Mesenchymal stem cell (in vitro differentiated cells and primary cell): ENCODE measurements at regions not wholly inside any gene's neighbourhood (a gene's known extent, or its start where the extent isn't known, plus 50 kb on each side); places are given as distances from the start of the nearest gene placed in this dataset.

Experiments used
- DNase-seq: peaks from one replicate; pipeline ENCODE4 v3.0.0-alpha.2; 2013
- H2AFZ ChIP-seq: one replicate; pipeline ENCODE4 v1.6.1; 2013; ENCODE audit warnings: low read depth, mild to moderate bottlenecking, control low read depth, inconsistent platforms, low read length, moderate library complexity
- H2AK5ac ChIP-seq: 2 replicates; pipeline ENCODE4 v1.6.1; 2013; ENCODE audit warnings: low read length, moderate library complexity, mild to moderate bottlenecking, inconsistent platforms; ENCODE audit not compliant: severe bottlenecking
- H2BK120ac ChIP-seq: one replicate; pipeline ENCODE4 v1.6.1; 2013; ENCODE audit warnings: low read depth, mild to moderate bottlenecking, inconsistent platforms, low read length, moderate library complexity
- H2BK12ac ChIP-seq, 2 experiments: one replicate each; pipeline ENCODE4 v1.6.1; 2013; ENCODE audit warnings: inconsistent platforms in 2 of 2, low read length in 2 of 2, mild to moderate bottlenecking in 2 of 2, moderate library complexity in 2 of 2, control low read depth in 1 of 2
- H2BK15ac ChIP-seq: one replicate; pipeline ENCODE4 v1.6.1; 2013; ENCODE audit warnings: mild to moderate bottlenecking, low read depth, inconsistent platforms; ENCODE audit not compliant: poor library complexity, severe bottlenecking
- H2BK5ac ChIP-seq: 2 replicates; pipeline ENCODE4 v1.6.1; 2013; ENCODE audit warnings: low read depth, mild to moderate bottlenecking, low read length, control low read depth, inconsistent platforms; ENCODE audit not compliant: poor library complexity, severe bottlenecking
- H3K14ac ChIP-seq, 2 experiments: one replicate each; pipeline ENCODE4 v1.6.1; 2013; ENCODE audit warnings: inconsistent platforms in 2 of 2, low read length in 2 of 2, control low read depth in 1 of 2, mild to moderate bottlenecking in 1 of 2, moderate library complexity in 1 of 2
- H3K18ac ChIP-seq, 2 experiments: one replicate each; pipeline ENCODE4 v1.6.1; 2013; ENCODE audit warnings: inconsistent platforms in 2 of 2, low read length in 2 of 2, control low read depth in 1 of 2, low read depth in 1 of 2, mild to moderate bottlenecking in 1 of 2
- H3K23ac ChIP-seq, 2 experiments: one replicate each; pipeline ENCODE4 v1.6.1; 2013; ENCODE audit warnings: inconsistent platforms in 2 of 2, low read length in 2 of 2, mild to moderate bottlenecking in 2 of 2, moderate library complexity in 2 of 2, control low read depth in 1 of 2
- H3K27ac ChIP-seq: 2 replicates; pipeline ENCODE4 v1.5.1; 2013; ENCODE audit warnings: mild to moderate bottlenecking, moderate library complexity, low read length, control low read depth, inconsistent platforms; ENCODE audit not compliant: poor library complexity, severe bottlenecking
- H3K27me3 ChIP-seq, 2 experiments: 2 replicates each; pipeline versions ENCODE4 v1.6.1 to v1.7.0; 2013; ENCODE audit warnings: low read length in 2 of 2, mild to moderate bottlenecking in 2 of 2, moderate library complexity in 2 of 2, control low read depth in 1 of 2, inconsistent platforms in 1 of 2; ENCODE audit not compliant: control insufficient read depth in 1 of 2, insufficient read depth in 1 of 2
- H3K36me3 ChIP-seq, 2 experiments: 2 replicates each; pipeline versions ENCODE4 v1.6.1 to v1.7.0; 2013; ENCODE audit warnings: low read length in 2 of 2, control low read depth in 1 of 2, inconsistent platforms in 1 of 2, low read depth in 1 of 2, mild to moderate bottlenecking in 1 of 2; ENCODE audit not compliant: insufficient read depth in 2 of 2, control insufficient read depth in 1 of 2
- H3K4ac ChIP-seq, 2 experiments: one replicate each; pipeline ENCODE4 v1.6.1; 2013; ENCODE audit warnings: inconsistent platforms in 2 of 2, low read length in 2 of 2, mild to moderate bottlenecking in 2 of 2, moderate library complexity in 2 of 2, control low read depth in 1 of 2, low read depth in 1 of 2
- H3K4me1 ChIP-seq: 2 replicates; pipeline ENCODE4 v1.6.1; 2013; ENCODE audit warnings: low read depth, low read length, control low read depth; ENCODE audit not compliant: control insufficient read depth, insufficient read depth
- H3K4me2 ChIP-seq: 2 replicates; pipeline ENCODE4 v1.6.1; 2013; ENCODE audit warnings: low read length, mild to moderate bottlenecking, inconsistent platforms; ENCODE audit not compliant: poor library complexity, severe bottlenecking
- H3K4me3 ChIP-seq, 2 experiments: 2 replicates each; pipeline versions ENCODE4 v1.5.1 to v1.7.0; 2013; ENCODE audit warnings: low read length in 2 of 2, mild to moderate bottlenecking in 2 of 2, control low read depth in 1 of 2, low read depth in 1 of 2; ENCODE audit not compliant: insufficient read depth in 1 of 2
- H3K79me1 ChIP-seq: replicated peaks from 2 replicates; pipeline ENCODE4 v1.6.1; 2013; ENCODE audit warnings: mild to moderate bottlenecking, control low read depth, low read length, inconsistent platforms; ENCODE audit not compliant: poor library complexity, severe bottlenecking
- H3K9ac ChIP-seq: 2 replicates; pipeline ENCODE4 v1.7.0; 2013; ENCODE audit warnings: mild to moderate bottlenecking, low read length, moderate library complexity
- H3K9me3 ChIP-seq: 2 replicates; pipeline ENCODE4 v1.7.0; 2013; ENCODE audit warnings: mild to moderate bottlenecking, low read length; ENCODE audit not compliant: control insufficient read depth
- H4K8ac ChIP-seq: one replicate; pipeline ENCODE4 v1.6.1; 2013; ENCODE audit warnings: inconsistent platforms, mild to moderate bottlenecking, low read length, moderate library complexity
- H4K91ac ChIP-seq: one replicate; pipeline ENCODE4 v1.6.1; 2013; ENCODE audit warnings: mild to moderate bottlenecking, low read length, inconsistent platforms
- WGBS: methylation state at CpG from one replicate; pipeline ENCODE4 v1.1.7; 2013; ENCODE audit warnings: mixed read lengths; 5-methylcytosine and 5-hydroxymethylcytosine counted together

- Histone ChIP-seq H3K36me3 (no peaks in the 10 kb centered on the region), H3K79me1 (no peaks in the 10 kb centered on the region), H2AFZ (no peak overlapping the region), H2BK120ac (no peak overlapping the region), H2BK15ac (no peak overlapping the region), H2AK5ac (no peak overlapping the region), H3K23ac (no peak overlapping the region), H3K9me3 (no peaks in the 10 kb centered on the region), H3K14ac (no peak overlapping the region), H2BK5ac (no peak overlapping the region), H3K27me3 (no peaks in the 10 kb centered on the region), H3K4ac (no peak overlapping the region), H3K4me1 (no peaks in the 10 kb centered on the region), H3K18ac (no peak overlapping the region), H3K4me2 (no peak overlapping the region), H2BK12ac (no peak overlapping the region), H3K27ac (no peak overlapping the region), H4K91ac (no peak overlapping the region), H4K8ac (no peak overlapping the region), H3K4me3 (no peak overlapping the region), H3K9ac (no peak overlapping the region)
- 75% methylated on average over 1 of the region's 2 CpGs for WGBS
- no peak for DNase-seq
These were observed 162.0 kb upstream of the PTCH1 start for GRCh38 chr9:95678759-95679158.

GRCh38 chr9:95670122-95670521 is 153.4 kb upstream of the PTCH1 start:
- no peak for DNase-seq
- H3K36me3 ChIP-seq: no peaks in the 10 kb centered on the region
- H3K79me1 ChIP-seq: no peaks in the 10 kb centered on the region
- H4K91ac ChIP-seq: no peak overlapping the region
- H2BK120ac ChIP-seq: no peak overlapping the region
- H2AK5ac ChIP-seq: no peak overlapping the region
- H3K9me3 ChIP-seq: peaks cover 4% of the 10 kb centered on the region
- H3K27me3 ChIP-seq: peaks cover 6 to 30% of the 10 kb centered on the region in 2 experiments
- H3K4me1 ChIP-seq: no peaks in the 10 kb centered on the region
- no peak overlapping the region for H3K4ac ChIP-seq
- H3K9ac ChIP-seq: no peak overlapping the region
- H3K4me2 ChIP-seq: no peak overlapping the region
- no peak overlapping the region for H2AFZ ChIP-seq
- peak overlapping the region in 1 of 2 experiments; percentile 37 for H3K4me3 ChIP-seq
- H3K18ac ChIP-seq: no peak overlapping the region
- WGBS: 92% methylated on average over 15 of the region's 15 CpGs
- no peak overlapping the region for H3K27ac ChIP-seq
- H2BK12ac ChIP-seq: no peak overlapping the region
- no peak overlapping the region for H2BK15ac ChIP-seq
- no peak overlapping the region for H3K23ac ChIP-seq
- no peak overlapping the region for H2BK5ac ChIP-seq
- H4K8ac ChIP-seq: no peak overlapping the region
- no peak overlapping the region for H3K14ac ChIP-seq

GRCh38 chr9:95669253-95669652 is 152.5 kb upstream of the PTCH1 start:
- Histone ChIP-seq H3K18ac (peak overlapping the region in 1 of 2 experiments; percentile 8), H3K4me3 (no peak overlapping the region), H3K79me1 (no peaks in the 10 kb centered on the region)

GRCh38 chr9:95667789-95668188 is 151.0 kb upstream of the PTCH1 start:
- H4K91ac ChIP-seq: no peak overlapping the region
- H3K18ac ChIP-seq: no peak overlapping the region
- H3K36me3 ChIP-seq: no peaks in the 10 kb centered on the region
- H3K79me1 ChIP-seq: no peaks in the 10 kb centered on the region
- H2BK5ac ChIP-seq: no peak overlapping the region
- no peak for DNase-seq
- H3K27ac ChIP-seq: no peak overlapping the region
- H4K8ac ChIP-seq: no peak overlapping the region
- H3K27me3 ChIP-seq: peaks cover 6 to 30% of the 10 kb centered on the region in 2 experiments
- H2AFZ ChIP-seq: no peak overlapping the region
- WGBS: no CpG with 5 or more reads among the region's 2 CpGs
- H2BK120ac ChIP-seq: no peak overlapping the region
- no peak overlapping the region for H3K4me3 ChIP-seq
- no peak overlapping the region for H2BK15ac ChIP-seq
- no peak overlapping the region for H3K9ac ChIP-seq
- H2BK12ac ChIP-seq: no peak overlapping the region
- H3K9me3 ChIP-seq: peaks cover 2% of the 10 kb centered on the region
- H3K4me1 ChIP-seq: no peaks in the 10 kb centered on the region
- no peak overlapping the region for H3K4ac ChIP-seq
- H3K14ac ChIP-seq: no peak overlapping the region
- H2AK5ac ChIP-seq: no peak overlapping the region
- no peak overlapping the region for H3K4me2 ChIP-seq
- H3K23ac ChIP-seq: no peak overlapping the region

More at GRCh38 chr9:95669253-95669652, 152.5 kb upstream of the PTCH1 start:
- H4K91ac ChIP-seq: no peak overlapping the region
- H3K36me3 ChIP-seq: no peaks in the 10 kb centered on the region
- no peak overlapping the region for H3K4ac ChIP-seq
- no peak overlapping the region for H2BK5ac ChIP-seq
- H3K9ac ChIP-seq: no peak overlapping the region
- H2BK12ac ChIP-seq: no peak overlapping the region
- no peak for DNase-seq
- no peaks in the 10 kb centered on the region for H3K4me1 ChIP-seq
- 79% methylated on average over 7 of the region's 7 CpGs for WGBS
- no peak overlapping the region for H4K8ac ChIP-seq
- H3K14ac ChIP-seq: no peak overlapping the region
- H2BK120ac ChIP-seq: no peak overlapping the region
- H3K9me3 ChIP-seq: peaks cover 4% of the 10 kb centered on the region
- H3K23ac ChIP-seq: no peak overlapping the region
- H2AFZ ChIP-seq: no peak overlapping the region
- peak overlapping the region; percentile 62 for H2BK15ac ChIP-seq
- H3K27ac ChIP-seq: no peak overlapping the region
- peaks cover 6 to 30% of the 10 kb centered on the region in 2 experiments for H3K27me3 ChIP-seq
- H3K4me2 ChIP-seq: no peak overlapping the region
- H2AK5ac ChIP-seq: no peak overlapping the region
